Neural cell (in vitro differentiated cells): ENCODE measurements at regions not wholly inside any gene's neighbourhood (a gene's known extent, or its start where the extent isn't known, plus 50 kb on each side); places are given as distances from the start of the nearest gene placed in this dataset.
"Not testable (repeated sequence)": the region's sequence is repeated elsewhere in the genome, so short reads cannot be mapped to it uniquely, and the experiment has no call there.

Experiments used
- CTCF ChIP-seq: fragments of 450-650 bp; IDR thresholded peaks from 2 replicates; pipeline ENCODE4 v1.5.1; 2014; ENCODE audit warnings: antibody characterized with exemption, mild to moderate bottlenecking, moderate library complexity; ENCODE audit not compliant: poor library complexity, severe bottlenecking
- EP300 ChIP-seq: fragments of 450-650 bp; conservative IDR thresholded peaks from 2 replicates; pipeline ENCODE4 v1.6.1; 2014; ENCODE audit warnings: antibody characterized with exemption, mild to moderate bottlenecking, moderate library complexity; ENCODE audit not compliant: poor library complexity, severe bottlenecking
- EZH2 ChIP-seq: fragments of 200-600, 300-800 bp; shearing (Covaris generic), sonication (generic); IDR thresholded peaks from 2 replicates; pipeline ENCODE4 v1.6.1; 2014; ENCODE audit warnings: antibody characterized with exemption, low read length, borderline replicate concordance, mild to moderate bottlenecking; ENCODE audit not compliant: insufficient read depth, poor library complexity, severe bottlenecking
- REST ChIP-seq: IDR thresholded peaks from 2 replicates; pipeline ENCODE4 v1.6.1; 2012; ENCODE audit warnings: borderline replicate concordance

GRCh38 chr11:67862896-67863295, 141.0 kb downstream of the UNC93B1 start:
- TF ChIP-seq EP300, CTCF, EZH2, REST: not testable (repeated sequence)
